ENCODE measurements at regions not wholly inside any gene's neighbourhood (a gene's known extent, or its start where the extent isn't known, plus 50 kb on each side); places are given as distances from the start of the nearest gene placed in this dataset.

- ChIA-PET CTCF (no interaction called here), POLR2A (no interaction called here)
- in situ Hi-C loops (cut with HindIII; ENCODE audit: low pct_unique_long_range_greater_than_20kb, low sequenced_read_pairs), result no loop called here
- no peak for DNase-seq (ENCODE audit: low read depth, low spot score)
- no peak for ATAC-seq
- no peaks in the 10 kb centered on the region for H3K36me3 ChIP-seq (ENCODE audit: control insufficient read depth, insufficient read depth, low read length)
- no peak overlapping the region for H3K27ac ChIP-seq (ENCODE audit: low read length)
- H3K27me3 ChIP-seq (ENCODE audit: control insufficient read depth, insufficient read depth, low read length), result 0 out of 2 replicates have a peak, but pooled peaks cover 2% of the 10 kb centered on the region
- H3K4me3 ChIP-seq (ENCODE audit: low read depth in 2 of 2, low read length in 2 of 2), result no peak overlapping the region
- intact Hi-C loops (cut with micrococcal nuclease; ENCODE audit: unreplicated experiment), result no loop called here
- no TSS peak for BruUV-seq (replicated peaks)
- TF ChIP-seq SIN3A (IDR thresholded peaks at IDR 0.05; ENCODE audit: borderline replicate concordance, insufficient read depth, low read depth, low read length), result no peak
- no peak for TF ChIP-seq TCF7L2 (IDR thresholded peaks at IDR 0.05; ENCODE audit: low read depth, low read length)
- TF ChIP-seq POLR2AphosphoS5 (IDR thresholded peaks at IDR 0.05; ENCODE audit: low read depth, low read length), result no peak
- no peak for TF ChIP-seq REST (IDR thresholded peaks at IDR 0.05; ENCODE audit: insufficient read depth in 1 of 2, low read depth in 2 of 2, low read length in 1 of 2)
- TF ChIP-seq CTCF (IDR thresholded peaks at IDR 0.05), result no peak
- H3K4me1 ChIP-seq (ENCODE audit: control insufficient read depth, insufficient read depth, low read length), result no peaks in the 10 kb centered on the region
- H3K9me3 ChIP-seq (ENCODE audit: control insufficient read depth, insufficient read depth, low read depth, low read length), result no peaks in the 10 kb centered on the region
These were observed 169.7 kb upstream of the IRX6 start for GRCh38 chr16:55154262-55154661.

- ChIA-PET POLR2A (no interaction called here), CTCF (no interaction called here)
- H3K9me3 ChIP-seq (ENCODE audit: control insufficient read depth, insufficient read depth, low read depth, low read length), result no peaks in the 10 kb centered on the region
- no peak for DNase-seq (ENCODE audit: low read depth, low spot score)
- no peak overlapping the region for H3K4me3 ChIP-seq (ENCODE audit: low read depth in 2 of 2, low read length in 2 of 2)
- no TSS peak for BruUV-seq (replicated peaks)
- 0 out of 2 replicates have a peak, but pooled peaks cover 2% of the 10 kb centered on the region for H3K27me3 ChIP-seq (ENCODE audit: control insufficient read depth, insufficient read depth, low read length)
- H3K36me3 ChIP-seq (ENCODE audit: control insufficient read depth, insufficient read depth, low read length), result no peaks in the 10 kb centered on the region
- intact Hi-C loops (cut with micrococcal nuclease; ENCODE audit: unreplicated experiment), result no loop called here
- TF ChIP-seq REST (IDR thresholded peaks at IDR 0.05; ENCODE audit: insufficient read depth in 1 of 2, low read depth in 2 of 2, low read length in 1 of 2) (no peak), CTCF (IDR thresholded peaks at IDR 0.05) (no peak), SIN3A (IDR thresholded peaks at IDR 0.05; ENCODE audit: borderline replicate concordance, insufficient read depth, low read depth, low read length) (no peak), POLR2AphosphoS5 (IDR thresholded peaks at IDR 0.05; ENCODE audit: low read depth, low read length) (no peak), TCF7L2 (IDR thresholded peaks at IDR 0.05; ENCODE audit: low read depth, low read length) (no peak)
- ATAC-seq, result no peak
- H3K4me1 ChIP-seq (ENCODE audit: control insufficient read depth, insufficient read depth, low read length), result no peaks in the 10 kb centered on the region
- H3K27ac ChIP-seq (ENCODE audit: low read length), result no peak overlapping the region
- in situ Hi-C loops (cut with HindIII; ENCODE audit: low pct_unique_long_range_greater_than_20kb, low sequenced_read_pairs), result no loop called here
These were observed 169.0 kb upstream of the IRX6 start for GRCh38 chr16:55154956-55155355.

Measured in Panc1 (cell line).